ENCODE measurements at regions not wholly inside any gene's neighbourhood (a gene's known extent, or its start where the extent isn't known, plus 50 kb on each side); places are given as distances from the start of the nearest gene placed in this dataset.

GRCh38 chr3:89043406-89043932 is 64.0 kb upstream of the EPHA3 start:
- ATAC-seq = no peak
- DNase-seq = no peak
- Histone ChIP-seq H3K9me3 (peaks cover 0 to 9% (median 0%) of the 10 kb centered on the region in 11 donors), H3K4me1 (no peaks in the 10 kb centered on the region), H3K36me3 (no peaks in the 10 kb centered on the region), H3K4me3 (no peak overlapping the region), H3K27ac (no peak overlapping the region), H3K27me3 (no peaks in the 10 kb centered on the region)
- no peak for TF ChIP-seq CTCF (IDR thresholded peaks at IDR 0.05)
- WGBS, 2 donors = 63 to 73% methylated on average over 6 of the region's 6 CpGs
- intact Hi-C loops (cut with DNase I) = no loop called here

- Histone ChIP-seq H3K9me3 (no peaks in the 10 kb centered on the region), H3K27ac (no peak overlapping the region), H3K4me3 (no peak overlapping the region), H3K27me3 (no peaks in the 10 kb centered on the region), H3K36me3 (no peaks in the 10 kb centered on the region), H3K4me1 (no peaks in the 10 kb centered on the region)
- 74 to 88% methylated on average over 1 of the region's 1 CpG for WGBS, 2 donors
- no peak for TF ChIP-seq CTCF (IDR thresholded peaks at IDR 0.05)
- no peak for ATAC-seq
- intact Hi-C loops (cut with DNase I) = no loop called here
- DNase-seq = no peak
Measured at GRCh38 chr3:89046661-89047060, 60.8 kb upstream of the EPHA3 start.

GRCh38 chr3:89049119-89049518 is 58.3 kb upstream of the EPHA3 start:
- intact Hi-C loops (cut with DNase I) = no loop called here
- DNase-seq = no peak
- H3K9me3 ChIP-seq = no peaks in the 10 kb centered on the region
- no peaks in the 10 kb centered on the region for H3K27me3 ChIP-seq
- WGBS, 2 donors = 64 to 70% methylated on average over 2 of the region's 2 CpGs
- TF ChIP-seq CTCF (IDR thresholded peaks at IDR 0.05) = no peak
- H3K36me3 ChIP-seq = no peaks in the 10 kb centered on the region
- H3K4me3 ChIP-seq = no peak overlapping the region
- no peaks in the 10 kb centered on the region for H3K4me1 ChIP-seq
- no peak overlapping the region for H3K27ac ChIP-seq
- no peak for ATAC-seq

GRCh38 chr3:89052386-89052785 is 55.0 kb upstream of the EPHA3 start:
- Histone ChIP-seq H3K4me3 (no peak overlapping the region), H3K27me3 (no peaks in the 10 kb centered on the region), H3K27ac (no peak overlapping the region), H3K4me1 (no peaks in the 10 kb centered on the region), H3K36me3 (no peaks in the 10 kb centered on the region), H3K9me3 (no peaks in the 10 kb centered on the region)
- no peak for DNase-seq
- intact Hi-C loops (cut with DNase I) = no loop called here
- 8 to 10% methylated on average over 3 of the region's 3 CpGs for WGBS, 2 donors
- ATAC-seq = no peak
- no peak for TF ChIP-seq CTCF (IDR thresholded peaks at IDR 0.05)
